Mesendoderm (in vitro differentiated cells): ENCODE measurements at regions not wholly inside any gene's neighbourhood (a gene's known extent, or its start where the extent isn't known, plus 50 kb on each side); places are given as distances from the start of the nearest gene placed in this dataset.

ENCODE experiments used
- DNase-seq: peaks from one replicate; pipeline ENCODE4 v3.0.0; 2013
- H2AK5ac ChIP-seq: 2 replicates; pipeline ENCODE4 v1.6.1; 2013; ENCODE audit warnings: low read length, inconsistent platforms
- H2BK120ac ChIP-seq: 2 replicates; pipeline ENCODE4 v1.6.1; 2013; ENCODE audit warnings: low read depth, mild to moderate bottlenecking, low read length, moderate library complexity, mixed read lengths
- H2BK15ac ChIP-seq: replicated peaks from 2 replicates; pipeline ENCODE4 v1.6.1; 2013; ENCODE audit warnings: low read depth, mild to moderate bottlenecking, moderate library complexity
- H2BK5ac ChIP-seq: 2 replicates; pipeline ENCODE4 v1.6.1; 2013; ENCODE audit warnings: low read length, inconsistent platforms
- H3K18ac ChIP-seq: 2 replicates; pipeline ENCODE4 v1.6.1; 2013; ENCODE audit warnings: mild to moderate bottlenecking, low read length, mixed read lengths
- H3K23ac ChIP-seq: one replicate; pipeline ENCODE4 v1.6.1; 2013; ENCODE audit warnings: low read length
- H3K27ac ChIP-seq: 2 replicates; pipeline ENCODE4 v1.5.1; 2013; ENCODE audit warnings: low read depth, mild to moderate bottlenecking, inconsistent platforms, low read length, moderate library complexity
- H3K27me3 ChIP-seq: 2 replicates; pipeline ENCODE4 v1.6.1; 2013; ENCODE audit warnings: low read length, control low read depth, mild to moderate bottlenecking, inconsistent platforms; ENCODE audit not compliant: insufficient read depth, poor library complexity
- H3K36me3 ChIP-seq: 2 replicates; pipeline ENCODE4 v1.6.1; 2013; ENCODE audit warnings: low read length, inconsistent platforms; ENCODE audit not compliant: control insufficient read depth, insufficient read depth
- H3K4ac ChIP-seq: one replicate; pipeline ENCODE4 v1.6.1; 2013; ENCODE audit warnings: low read depth, mild to moderate bottlenecking, low read length, moderate library complexity
- H3K4me1 ChIP-seq: 2 replicates; pipeline ENCODE4 v1.6.1; 2013; ENCODE audit warnings: low read depth, low read length, inconsistent platforms; ENCODE audit not compliant: control insufficient read depth
- H3K4me2 ChIP-seq: 2 replicates; pipeline ENCODE4 v1.6.1; 2013; ENCODE audit warnings: low read length
- H3K4me3 ChIP-seq: 2 replicates; pipeline ENCODE4 v1.5.1; 2013; ENCODE audit warnings: mild to moderate bottlenecking, low read length
- H3K56ac ChIP-seq: one replicate; pipeline ENCODE4 v1.6.1; 2013; ENCODE audit warnings: low read length
- H3K79me1 ChIP-seq: 2 replicates; pipeline ENCODE4 v1.6.1; 2013; ENCODE audit warnings: low read length, inconsistent platforms
- H3K79me2 ChIP-seq: 2 replicates; pipeline ENCODE4 v1.6.1; 2013; ENCODE audit warnings: mild to moderate bottlenecking, low read length; ENCODE audit not compliant: control insufficient read depth, insufficient read depth
- H3K9ac ChIP-seq: 2 replicates; pipeline ENCODE4 v1.6.1; 2013; ENCODE audit warnings: low read length, inconsistent platforms
- H4K5ac ChIP-seq: one replicate; pipeline ENCODE4 v1.6.1; 2013; ENCODE audit warnings: low read length
- H4K8ac ChIP-seq: one replicate; pipeline ENCODE4 v1.6.1; 2013; ENCODE audit warnings: low read depth, mild to moderate bottlenecking, control low read depth, low read length, moderate library complexity
- WGBS: extraction: QIAGEN DNeasy Blood & Tissue Kit; methylation state at CpG from one replicate; pipeline ENCODE4 v1.1.7; 2013; ENCODE audit warnings: low lambda C conversion rate, missing lambda C conversion rate; ENCODE audit not compliant: insufficient coverage; ENCODE audit errors: extremely low coverage; 5-methylcytosine and 5-hydroxymethylcytosine counted together

DNA sequence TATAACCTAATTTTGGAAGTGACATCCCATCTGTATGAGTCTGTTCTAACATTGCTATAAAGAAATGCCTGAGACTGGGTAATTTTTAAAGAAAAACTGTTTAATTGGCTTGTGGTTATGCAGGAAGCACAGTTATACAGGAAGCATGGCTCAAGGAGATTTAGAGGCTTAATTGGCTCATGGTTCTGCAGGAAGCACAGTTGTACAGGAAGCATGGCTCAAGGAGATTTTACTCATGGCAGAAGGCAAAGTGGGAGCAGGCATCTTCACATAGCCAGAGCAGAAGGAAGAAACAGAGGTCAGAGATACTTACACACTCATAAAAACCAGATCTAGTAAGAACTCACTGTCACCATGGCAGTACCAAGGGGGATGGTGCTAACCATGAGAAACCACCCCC, 193.1 kb upstream of the ADAMTS9 start:
- H3K4me2 ChIP-seq, result no peak overlapping the region
- no peak overlapping the region for H3K4ac ChIP-seq
- no peak overlapping the region for H3K27ac ChIP-seq
- H2BK120ac ChIP-seq, result no peak overlapping the region
- H2BK5ac ChIP-seq, result no peak overlapping the region
- H3K56ac ChIP-seq, result no peak overlapping the region
- no peaks in the 10 kb centered on the region for H3K79me2 ChIP-seq
- H3K79me1 ChIP-seq, result no peaks in the 10 kb centered on the region
- no peak overlapping the region for H3K4me3 ChIP-seq
- H3K36me3 ChIP-seq, result no peaks in the 10 kb centered on the region
- no peaks in the 10 kb centered on the region for H3K27me3 ChIP-seq
- no peak for DNase-seq
- H3K4me1 ChIP-seq, result no peaks in the 10 kb centered on the region
- H3K23ac ChIP-seq, result no peak overlapping the region
- H4K8ac ChIP-seq, result no peak overlapping the region
- no peak overlapping the region for H4K5ac ChIP-seq
- H3K18ac ChIP-seq, result no peak overlapping the region
- H3K9ac ChIP-seq, result no peak overlapping the region
- no peak overlapping the region for H2AK5ac ChIP-seq
- no peak overlapping the region for H2BK15ac ChIP-seq

DNA sequence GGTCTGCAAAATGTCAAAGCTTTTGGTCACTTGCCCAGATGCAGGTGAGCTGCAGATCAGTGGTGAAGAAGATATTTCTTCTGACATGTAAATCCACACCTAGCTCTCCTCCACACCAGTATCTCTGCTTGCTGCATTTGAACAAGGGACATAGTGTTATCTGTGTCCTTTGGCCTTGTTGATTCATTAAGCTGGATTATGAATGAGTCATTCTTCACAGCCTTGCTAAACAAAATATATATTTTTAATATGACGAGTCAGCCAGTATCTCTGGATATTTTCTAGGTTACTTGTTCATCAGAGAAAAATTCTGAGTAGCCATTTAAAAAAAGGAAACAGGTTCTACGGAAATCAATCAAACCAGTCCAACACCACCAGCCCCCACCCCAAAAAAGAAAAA, 190.6 kb upstream of the ADAMTS9 start:
- H3K4me3 ChIP-seq, result no peak overlapping the region
- WGBS, result no CpG with 5 or more reads among the region's 2 CpGs
- H3K9ac ChIP-seq, result no peak overlapping the region
- H3K18ac ChIP-seq, result no peak overlapping the region
- H3K27ac ChIP-seq, result no peak overlapping the region
- DNase-seq, result no peak
- H2BK15ac ChIP-seq, result no peak overlapping the region
- no peaks in the 10 kb centered on the region for H3K27me3 ChIP-seq
- no peak overlapping the region for H3K23ac ChIP-seq
- H2BK5ac ChIP-seq, result no peak overlapping the region
- H3K4me2 ChIP-seq, result no peak overlapping the region
- no peak overlapping the region for H3K4ac ChIP-seq
- no peak overlapping the region for H4K8ac ChIP-seq
- no peaks in the 10 kb centered on the region for H3K36me3 ChIP-seq
- no peak overlapping the region for H2BK120ac ChIP-seq
- H3K79me1 ChIP-seq, result no peaks in the 10 kb centered on the region
- no peaks in the 10 kb centered on the region for H3K79me2 ChIP-seq
- H2AK5ac ChIP-seq, result no peak overlapping the region
- H4K5ac ChIP-seq, result no peak overlapping the region
- no peak overlapping the region for H3K56ac ChIP-seq
- no peaks in the 10 kb centered on the region for H3K4me1 ChIP-seq

DNA sequence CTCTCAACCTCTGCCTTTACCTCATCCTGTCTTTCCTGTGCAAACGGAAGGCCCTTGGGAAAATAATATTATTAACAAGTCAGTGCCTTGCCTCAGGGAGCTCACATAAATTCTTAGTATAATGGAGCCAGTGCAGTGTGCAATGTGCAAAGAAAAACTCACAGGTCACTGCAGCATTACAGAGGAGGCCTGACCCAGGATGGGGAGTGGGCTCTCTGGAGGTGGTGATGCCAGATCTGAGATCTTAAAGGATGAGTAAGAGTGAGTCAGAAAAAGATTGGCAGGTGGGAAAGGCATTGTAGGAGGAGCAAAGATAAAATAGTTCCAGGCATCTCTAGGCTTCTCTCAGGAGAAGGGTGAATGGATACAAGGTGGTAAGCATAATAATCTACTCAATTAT, 185.6 kb upstream of the ADAMTS9 start:
- WGBS, result no CpG with 5 or more reads among the region's 1 CpG
- Histone ChIP-seq H2BK5ac (no peak overlapping the region), H4K8ac (no peak overlapping the region), H3K79me1 (no peaks in the 10 kb centered on the region), H3K23ac (no peak overlapping the region), H2AK5ac (no peak overlapping the region), H3K79me2 (no peaks in the 10 kb centered on the region), H3K4ac (no peak overlapping the region), H3K56ac (no peak overlapping the region), H3K9ac (no peak overlapping the region), H3K27me3 (no peaks in the 10 kb centered on the region), H3K18ac (no peak overlapping the region), H3K4me3 (no peak overlapping the region), H4K5ac (no peak overlapping the region), H2BK15ac (no peak overlapping the region), H3K36me3 (no peaks in the 10 kb centered on the region), H3K4me1 (no peaks in the 10 kb centered on the region), H3K4me2 (no peak overlapping the region), H3K27ac (no peak overlapping the region), H2BK120ac (no peak overlapping the region)
- DNase-seq, result peak; percentile 53

DNA sequence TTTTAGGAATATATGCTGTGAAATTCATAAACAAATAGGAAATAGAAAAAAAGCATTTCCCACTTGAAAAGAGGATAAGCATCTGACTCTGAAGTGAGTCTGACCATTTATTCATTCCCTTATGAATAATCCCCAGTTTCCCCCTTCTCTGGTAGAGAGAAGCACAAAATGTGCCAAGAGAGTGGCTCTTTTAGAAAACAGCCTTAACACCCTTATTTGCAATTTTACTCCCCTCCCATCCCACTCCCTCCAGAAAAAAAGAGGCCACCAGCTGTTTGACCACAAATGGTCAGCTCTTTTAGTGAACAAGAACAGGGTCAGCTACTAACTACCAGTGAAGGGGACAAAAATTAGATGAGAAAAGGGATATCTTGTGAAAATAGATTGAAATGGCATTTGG, 184.5 kb upstream of the ADAMTS9 start:
- Histone ChIP-seq H2BK120ac (no peak overlapping the region), H4K8ac (peak overlapping the region; percentile 84), H3K4me1 (no peaks in the 10 kb centered on the region), H3K9ac (no peak overlapping the region), H3K18ac (peak overlapping the region; percentile 39), H3K4ac (no peak overlapping the region), H3K27ac (no peak overlapping the region), H3K56ac (no peak overlapping the region), H4K5ac (no peak overlapping the region), H3K79me1 (no peaks in the 10 kb centered on the region), H2BK5ac (no peak overlapping the region), H3K36me3 (no peaks in the 10 kb centered on the region), H3K4me3 (no peak overlapping the region), H3K23ac (no peak overlapping the region), H3K27me3 (no peaks in the 10 kb centered on the region), H3K79me2 (no peaks in the 10 kb centered on the region), H2BK15ac (no peak overlapping the region), H2AK5ac (no peak overlapping the region), H3K4me2 (no peak overlapping the region)
- DNase-seq, result no peak

DNA sequence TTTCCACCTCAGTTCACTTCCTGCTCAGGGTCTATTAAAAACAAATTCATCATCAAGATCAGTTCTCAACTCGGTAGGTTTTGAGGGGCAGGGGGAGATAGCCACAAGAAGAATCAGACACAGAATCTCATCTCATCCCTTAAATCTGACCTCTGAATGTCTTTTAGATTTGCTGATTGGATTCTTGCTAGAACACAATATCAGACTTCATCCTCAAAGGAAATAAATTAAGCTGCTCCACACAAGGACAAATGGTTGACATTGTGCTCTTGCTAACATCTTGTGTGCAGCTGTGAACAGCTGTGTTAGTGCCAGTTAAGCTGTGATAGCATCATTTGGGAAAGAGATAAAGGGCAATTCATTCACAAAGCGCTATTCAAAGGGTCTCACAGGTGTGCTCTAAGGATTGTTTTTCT, 184.0 kb upstream of the ADAMTS9 start:
- no peaks in the 10 kb centered on the region for H3K79me1 ChIP-seq
- H2BK120ac ChIP-seq, result no peak overlapping the region
- H4K8ac ChIP-seq, result no peak overlapping the region
- H2BK5ac ChIP-seq, result no peak overlapping the region
- H3K4me2 ChIP-seq, result no peak overlapping the region
- H4K5ac ChIP-seq, result no peak overlapping the region
- H2BK15ac ChIP-seq, result no peak overlapping the region
- H3K4ac ChIP-seq, result no peak overlapping the region
- no peak overlapping the region for H3K56ac ChIP-seq
- no peak overlapping the region for H3K4me3 ChIP-seq
- peak; percentile 64 for DNase-seq
- H3K18ac ChIP-seq, result no peak overlapping the region
- H3K9ac ChIP-seq, result no peak overlapping the region
- H3K36me3 ChIP-seq, result no peaks in the 10 kb centered on the region
- no peaks in the 10 kb centered on the region for H3K4me1 ChIP-seq
- H3K27me3 ChIP-seq, result no peaks in the 10 kb centered on the region
- WGBS, result no CpG with 5 or more reads among the region's 2 CpGs
- no peak overlapping the region for H3K27ac ChIP-seq
- no peaks in the 10 kb centered on the region for H3K79me2 ChIP-seq
- no peak overlapping the region for H2AK5ac ChIP-seq
- H3K23ac ChIP-seq, result no peak overlapping the region

DNA sequence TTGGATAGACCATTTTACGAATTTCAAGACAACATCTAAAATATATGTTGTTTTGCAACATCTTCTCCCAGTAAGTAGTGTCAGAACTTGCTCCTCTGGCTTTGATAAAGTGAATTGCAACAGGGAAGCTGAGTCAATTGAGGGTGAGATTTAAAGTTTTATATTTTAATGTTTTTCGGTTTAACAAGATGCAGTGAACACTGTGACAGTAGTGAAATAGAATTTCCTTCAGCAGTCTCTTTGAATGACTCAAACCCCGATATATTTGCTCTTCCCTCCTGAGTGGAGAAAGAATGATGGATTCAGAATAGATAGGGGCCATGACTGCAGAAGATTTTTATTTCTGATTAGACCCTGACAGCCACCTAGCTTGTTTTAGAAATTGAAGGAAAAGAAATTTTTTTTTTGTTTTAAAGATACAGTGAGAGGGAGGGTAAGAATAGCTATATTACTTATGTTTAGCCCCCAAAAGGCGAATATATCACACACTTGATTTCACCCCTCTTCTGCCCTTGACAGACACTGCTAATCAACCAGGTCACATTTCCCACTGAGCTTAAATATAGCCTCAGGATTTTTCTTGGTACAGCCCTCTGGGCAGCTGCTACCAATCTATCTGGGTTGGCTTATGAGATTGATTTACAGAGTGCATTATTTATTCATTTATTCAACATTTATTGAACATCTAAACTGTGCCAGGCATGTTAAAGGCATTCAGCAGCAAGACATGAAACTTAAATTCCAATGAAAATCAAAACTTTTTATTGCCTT, 183.3 kb upstream of the ADAMTS9 start:
- no peak overlapping the region for H3K9ac ChIP-seq
- no peaks in the 10 kb centered on the region for H3K4me1 ChIP-seq
- H3K4me3 ChIP-seq, result no peak overlapping the region
- no peak for DNase-seq
- H3K36me3 ChIP-seq, result no peaks in the 10 kb centered on the region
- no peak overlapping the region for H4K5ac ChIP-seq
- no peaks in the 10 kb centered on the region for H3K79me2 ChIP-seq
- H3K56ac ChIP-seq, result no peak overlapping the region
- H3K4ac ChIP-seq, result no peak overlapping the region
- H3K79me1 ChIP-seq, result no peaks in the 10 kb centered on the region
- no peak overlapping the region for H2BK120ac ChIP-seq
- H2BK5ac ChIP-seq, result no peak overlapping the region
- no peaks in the 10 kb centered on the region for H3K27me3 ChIP-seq
- H3K4me2 ChIP-seq, result no peak overlapping the region
- no peak overlapping the region for H4K8ac ChIP-seq
- no peak overlapping the region for H2BK15ac ChIP-seq
- H3K23ac ChIP-seq, result no peak overlapping the region
- no peak overlapping the region for H2AK5ac ChIP-seq
- no CpG with 5 or more reads among the region's 4 CpGs for WGBS
- H3K18ac ChIP-seq, result no peak overlapping the region
- no peak overlapping the region for H3K27ac ChIP-seq
